ENCODE measurements at regions not wholly inside any gene's neighbourhood (a gene's known extent, or its start where the extent isn't known, plus 50 kb on each side); places are given as distances from the start of the nearest gene placed in this dataset.

DNA sequence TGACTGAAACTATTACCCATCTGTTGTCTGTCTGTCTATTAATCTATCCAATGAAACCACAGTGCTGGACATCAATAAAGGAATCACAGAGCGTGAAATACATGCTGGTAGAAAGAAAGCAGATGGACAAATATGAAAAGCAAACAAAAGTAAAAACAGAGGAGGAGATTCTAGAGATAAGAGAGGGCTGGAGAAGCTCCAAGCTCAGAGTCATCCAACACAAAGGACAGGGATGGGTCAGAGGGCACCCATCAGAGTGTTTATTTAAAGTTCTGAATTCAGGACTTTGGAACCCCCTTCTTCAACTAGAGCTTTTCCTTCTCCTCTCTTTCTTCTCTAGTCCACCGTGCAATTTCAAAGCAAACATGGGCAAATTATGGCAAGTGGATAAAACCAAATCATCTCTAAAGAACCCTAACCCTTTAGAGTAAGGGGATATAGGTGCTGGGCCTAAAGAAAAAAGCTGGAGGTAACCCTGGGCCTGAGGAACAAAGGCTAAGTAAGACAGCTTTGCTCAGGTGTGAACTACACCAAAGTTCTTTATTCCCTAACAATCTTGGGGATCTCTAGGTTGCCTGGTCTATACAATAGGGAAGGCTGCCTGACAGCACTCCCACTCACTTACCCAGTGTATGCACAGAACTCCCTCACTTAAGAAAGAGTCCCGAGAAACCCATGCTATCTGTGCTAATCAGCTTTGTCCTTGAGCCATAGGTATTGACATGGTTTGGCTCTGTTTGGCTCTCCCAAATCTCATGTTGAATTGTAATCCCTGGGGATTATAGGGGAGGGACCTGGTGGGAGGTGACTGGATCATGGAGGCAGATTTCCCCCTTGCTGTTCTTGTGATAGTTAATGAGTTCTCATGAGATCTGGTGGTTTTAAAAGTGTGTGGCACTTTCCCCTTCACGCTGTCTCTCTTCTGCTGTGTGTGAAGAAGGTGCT lies 97.0 kb downstream of the BAMBI start:
- no peak for TF ChIP-seq ZEB2 (tag by site-specific recombination; IDR thresholded peaks at IDR 0.05)
- TF ChIP-seq, protein P1, sequence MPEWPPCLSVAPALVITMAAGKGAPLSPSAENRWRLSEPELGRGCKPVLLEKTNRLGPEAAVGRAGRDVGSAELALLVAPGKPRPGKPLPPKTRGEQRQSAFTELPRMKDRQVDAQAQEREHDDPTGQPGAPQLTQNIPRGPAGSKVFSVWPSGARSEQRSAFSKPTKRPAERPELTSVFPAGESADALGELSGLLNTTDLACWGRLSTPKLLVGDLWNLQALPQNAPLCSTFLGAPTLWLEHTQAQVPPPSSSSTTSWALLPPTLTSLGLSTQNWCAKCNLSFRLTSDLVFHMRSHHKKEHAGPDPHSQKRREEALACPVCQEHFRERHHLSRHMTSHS (tag by site-specific recombination; IDR thresholded peaks at IDR 0.05) = no peak
- TF ChIP-seq REST (tag by site-specific recombination; IDR thresholded peaks at IDR 0.05) = no peak
- TF ChIP-seq KLF16 (tag by site-specific recombination; IDR thresholded peaks at IDR 0.05) = no peak
